ENCODE measurements at regions not wholly inside any gene's neighbourhood (a gene's known extent, or its start where the extent isn't known, plus 50 kb on each side); places are given as distances from the start of the nearest gene placed in this dataset.
"Not testable (repeated sequence)": the region's sequence is repeated elsewhere in the genome, so short reads cannot be mapped to it uniquely, and the experiment has no call there.

DNA sequence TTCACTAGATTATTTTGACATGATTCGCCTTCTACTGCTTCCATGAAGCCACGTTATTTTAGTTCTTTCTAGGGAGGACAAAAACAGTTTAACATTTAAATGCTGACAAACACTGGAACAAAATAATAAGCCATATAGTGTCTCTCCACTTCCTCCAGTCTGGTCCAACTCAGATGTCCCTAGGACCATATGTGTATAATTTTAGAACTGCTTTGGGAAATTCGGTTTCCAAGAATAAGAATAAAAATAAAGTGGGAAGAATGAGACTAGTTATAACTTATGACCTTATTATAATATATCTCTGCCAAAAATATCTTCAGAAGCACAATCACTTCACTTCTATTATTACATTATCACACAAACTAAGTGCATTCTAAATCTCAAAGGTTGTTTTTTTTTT is 164.4 kb upstream of the POF1B start:
- Mint-ChIP-seq H3K36me3 (ENCODE audit: low read depth) (no peaks in the 10 kb centered on the region), H3K27me3 (ENCODE audit: insufficient read depth) (no peaks in the 10 kb centered on the region), H3K4me3 (no peak overlapping the region), H3K4me1 (no peaks in the 10 kb centered on the region), H3K27ac (no peak overlapping the region), H3K9me3 (peaks cover 15% of the 10 kb centered on the region)
- 89% methylated on average over 2 of the region's 3 CpGs; no CpG with 5 or more reads in 1 of the 2 experiments for WGBS, 2 experiments (ENCODE audit: insufficient coverage in 1 of 2, insufficient read length in 1 of 2)
- TF ChIP-seq, protein P1, sequence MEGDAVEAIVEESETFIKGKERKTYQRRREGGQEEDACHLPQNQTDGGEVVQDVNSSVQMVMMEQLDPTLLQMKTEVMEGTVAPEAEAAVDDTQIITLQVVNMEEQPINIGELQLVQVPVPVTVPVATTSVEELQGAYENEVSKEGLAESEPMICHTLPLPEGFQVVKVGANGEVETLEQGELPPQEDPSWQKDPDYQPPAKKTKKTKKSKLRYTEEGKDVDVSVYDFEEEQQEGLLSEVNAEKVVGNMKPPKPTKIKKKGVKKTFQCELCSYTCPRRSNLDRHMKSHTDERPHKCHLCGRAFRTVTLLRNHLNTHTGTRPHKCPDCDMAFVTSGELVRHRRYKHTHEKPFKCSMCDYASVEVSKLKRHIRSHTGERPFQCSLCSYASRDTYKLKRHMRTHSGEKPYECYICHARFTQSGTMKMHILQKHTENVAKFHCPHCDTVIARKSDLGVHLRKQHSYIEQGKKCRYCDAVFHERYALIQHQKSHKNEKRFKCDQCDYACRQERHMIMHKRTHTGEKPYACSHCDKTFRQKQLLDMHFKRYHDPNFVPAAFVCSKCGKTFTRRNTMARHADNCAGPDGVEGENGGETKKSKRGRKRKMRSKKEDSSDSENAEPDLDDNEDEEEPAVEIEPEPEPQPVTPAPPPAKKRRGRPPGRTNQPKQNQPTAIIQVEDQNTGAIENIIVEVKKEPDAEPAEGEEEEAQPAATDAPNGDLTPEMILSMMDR (conservative IDR thresholded peaks at IDR 0.05), result no peak
- Histone ChIP-seq H3K9ac (ENCODE audit: extremely low read depth, low read length, poor library complexity, severe bottlenecking) (no peak overlapping the region), H3K4me3 (ENCODE audit: low read length) (no peak overlapping the region), H3K27ac (ENCODE audit: low read depth, low read length) (no peak overlapping the region), H3K27me3 (ENCODE audit: control insufficient read depth, insufficient read depth, low read length, poor library complexity, severe bottlenecking) (no peaks in the 10 kb centered on the region), H3K36me3 (ENCODE audit: control insufficient read depth, insufficient read depth, low read length) (no peaks in the 10 kb centered on the region), H3K9me3 (ENCODE audit: control insufficient read depth, low read length) (no peaks in the 10 kb centered on the region), H3K4me1 (ENCODE audit: control insufficient read depth, insufficient read depth, low read length) (no peaks in the 10 kb centered on the region)
- DNase-seq, result no peak

DNA sequence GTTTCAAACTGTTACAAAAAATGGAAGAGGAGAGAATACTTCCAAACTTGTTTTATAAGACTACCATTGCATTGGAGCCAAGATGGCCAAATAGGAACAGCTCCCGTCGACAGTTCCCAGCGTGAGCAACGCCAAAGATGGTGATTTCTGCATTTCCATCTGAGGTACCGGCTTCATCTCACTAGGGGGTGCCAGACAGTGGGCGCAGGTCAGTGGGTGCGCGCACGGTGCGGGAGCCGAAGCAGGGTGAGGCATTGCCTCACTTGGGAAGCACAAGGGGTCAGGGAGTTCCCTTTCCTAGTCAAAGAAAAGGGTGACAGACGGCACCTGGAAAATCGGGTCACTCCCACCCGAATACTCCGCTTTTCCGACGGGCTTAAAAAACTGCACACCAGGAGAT is 149.7 kb upstream of the POF1B start:
- not testable (repeated sequence) for H3K4me3 ChIP-seq (ENCODE audit: low read length); H3K9me3 ChIP-seq (ENCODE audit: control insufficient read depth, low read length); H3K36me3 ChIP-seq (ENCODE audit: control insufficient read depth, insufficient read depth, low read length); H3K27me3 Mint-ChIP-seq (ENCODE audit: insufficient read depth); H3K9ac ChIP-seq (ENCODE audit: extremely low read depth, low read length, poor library complexity, severe bottlenecking); H3K36me3 Mint-ChIP-seq (ENCODE audit: low read depth); H3K27me3 ChIP-seq (ENCODE audit: control insufficient read depth, insufficient read depth, low read length, poor library complexity, severe bottlenecking); H3K4me1 Mint-ChIP-seq; H3K27ac ChIP-seq (ENCODE audit: low read depth, low read length); H3K4me1 ChIP-seq (ENCODE audit: control insufficient read depth, insufficient read depth, low read length); H3K27ac Mint-ChIP-seq
- DNase-seq, result peak; percentile 56
- Mint-ChIP-seq H3K9me3 (peaks cover 42% of the 10 kb centered on the region), H3K4me3 (peak overlapping the region; percentile 42)
- 53% methylated on average over 17 of the region's 17 CpGs; no CpG with 5 or more reads in 1 of the 2 experiments for WGBS, 2 experiments (ENCODE audit: insufficient coverage in 1 of 2, insufficient read length in 1 of 2)
- TF ChIP-seq, protein P1 (conservative IDR thresholded peaks at IDR 0.05), result peak; percentile 22

DNA sequence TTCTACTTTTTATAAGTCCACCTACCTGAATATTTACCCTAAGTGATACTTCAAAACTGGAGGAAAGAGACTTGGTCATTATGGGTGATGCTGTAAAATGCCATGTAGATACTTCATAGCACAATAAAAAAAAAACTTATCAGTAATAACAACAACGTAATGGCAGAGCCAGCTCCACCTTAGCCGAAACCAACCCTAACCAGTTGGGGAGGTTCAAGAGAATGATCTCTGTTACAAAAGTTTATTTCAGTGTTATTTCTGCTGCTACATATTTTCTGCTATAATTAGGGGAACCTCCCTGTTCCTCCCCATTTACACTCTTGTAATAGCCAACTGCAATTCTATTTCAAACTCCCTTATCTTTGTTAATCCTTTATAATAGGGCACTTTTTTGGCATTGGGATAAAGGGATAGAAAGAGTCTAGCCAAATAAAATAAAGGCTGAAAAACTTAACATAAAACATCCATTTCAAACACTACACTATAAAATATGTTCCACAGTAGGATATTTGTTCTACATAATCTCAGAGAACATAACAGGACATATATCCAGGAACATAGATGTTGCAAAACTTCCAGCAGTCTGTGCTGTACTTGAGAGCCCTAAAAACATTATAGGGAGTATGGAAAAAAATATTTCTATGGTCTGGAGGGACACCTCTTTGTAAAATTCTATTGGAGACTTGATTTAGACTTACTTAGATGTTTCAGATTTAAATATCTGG is 138.7 kb upstream of the POF1B start:
- H3K9me3 ChIP-seq (ENCODE audit: control insufficient read depth, low read length), result no peaks in the 10 kb centered on the region
- no peak for DNase-seq
- no peak overlapping the region for H3K4me3 ChIP-seq (ENCODE audit: low read length)
- Mint-ChIP-seq H3K27me3 (ENCODE audit: insufficient read depth) (no peaks in the 10 kb centered on the region), H3K4me1 (no peaks in the 10 kb centered on the region), H3K27ac (no peak overlapping the region), H3K4me3 (no peak overlapping the region), H3K9me3 (peaks cover 19% of the 10 kb centered on the region), H3K36me3 (ENCODE audit: low read depth) (no peaks in the 10 kb centered on the region)
- H3K4me1 ChIP-seq (ENCODE audit: control insufficient read depth, insufficient read depth, low read length), result no peaks in the 10 kb centered on the region
- TF ChIP-seq, protein P1 (conservative IDR thresholded peaks at IDR 0.05), result no peak
- H3K27me3 ChIP-seq (ENCODE audit: control insufficient read depth, insufficient read depth, low read length, poor library complexity, severe bottlenecking), result no peaks in the 10 kb centered on the region
- no peak overlapping the region for H3K9ac ChIP-seq (ENCODE audit: extremely low read depth, low read length, poor library complexity, severe bottlenecking)
- WGBS, 2 experiments (ENCODE audit: insufficient coverage in 1 of 2, insufficient read length in 1 of 2), result 83% methylated on average over 2 of the region's 2 CpGs; no CpG with 5 or more reads in 1 of the 2 experiments
- H3K36me3 ChIP-seq (ENCODE audit: control insufficient read depth, insufficient read depth, low read length), result no peaks in the 10 kb centered on the region
- no peak overlapping the region for H3K27ac ChIP-seq (ENCODE audit: low read depth, low read length)

Measured in endodermal cell (in vitro differentiated cells).